ENCODE measurements at regions not wholly inside any gene's neighbourhood (a gene's known extent, or its start where the extent isn't known, plus 50 kb on each side); places are given as distances from the start of the nearest gene placed in this dataset.

GRCh38 chr5:26763215-26763614 lies 275.2 kb downstream of the CDH9 start:
- DNase-seq = no peak
- Histone ChIP-seq H3K4me1 (ENCODE audit: control insufficient read depth in 3 of 3, insufficient read depth in 2 of 3, low read depth in 1 of 3, low read length in 2 of 3) (no peaks in the 10 kb centered on the region), H3K27ac (ENCODE audit: low read depth in 1 of 3, low read length in 2 of 3) (no peak overlapping the region), H3K9me3 (ENCODE audit: control insufficient read depth in 2 of 2, insufficient read depth in 1 of 2, low read depth in 1 of 2, low read length in 1 of 2) (no peaks in the 10 kb centered on the region), H3K36me3 (ENCODE audit: control insufficient read depth in 3 of 3, insufficient read depth in 2 of 3, low read depth in 1 of 3, low read length in 3 of 3) (no peaks in the 10 kb centered on the region), H3K27me3 (ENCODE audit: control insufficient read depth in 3 of 3, insufficient read depth in 3 of 3, low read length in 3 of 3) (no peaks in the 10 kb centered on the region), H3K4me3 (ENCODE audit: low read depth in 1 of 3, low read length in 3 of 3) (no peak overlapping the region)
- 61 to 80% (median 76%) methylated on average over 3 of the region's 3 CpGs for WGBS, 3 donors
- no peak for FAIRE-seq

DNA sequence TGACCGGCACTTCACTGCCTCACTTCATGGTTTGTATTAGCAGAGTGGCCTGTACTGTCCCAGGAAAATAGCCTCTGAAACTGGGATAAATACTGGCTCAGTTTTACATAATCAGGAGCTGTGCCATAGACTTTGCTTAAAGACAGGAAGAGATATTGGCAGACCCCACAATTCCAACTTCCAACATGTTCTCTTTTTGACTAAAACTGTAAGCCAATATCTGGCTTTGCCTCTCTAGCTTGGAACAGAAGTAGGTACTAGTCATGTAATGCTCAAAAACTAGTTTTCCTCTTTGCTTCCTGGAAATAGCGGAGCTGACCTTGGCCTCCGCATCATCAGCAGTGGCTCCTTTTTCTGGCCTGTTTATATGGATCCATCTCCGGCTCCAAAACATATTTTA lies 276.9 kb downstream of the CDH9 start:
- whole genome bisulfite sequencing, 3 donors = 83 to 95% (median 86%) methylated on average over 4 of the region's 4 CpGs
- Histone ChIP-seq H3K4me1 (ENCODE audit: control insufficient read depth in 3 of 3, insufficient read depth in 2 of 3, low read depth in 1 of 3, low read length in 2 of 3) (no peaks in the 10 kb centered on the region), H3K27me3 (ENCODE audit: control insufficient read depth in 3 of 3, insufficient read depth in 3 of 3, low read length in 3 of 3) (no peaks in the 10 kb centered on the region), H3K4me3 (ENCODE audit: low read depth in 1 of 3, low read length in 3 of 3) (no peak overlapping the region), H3K9me3 (ENCODE audit: control insufficient read depth in 2 of 2, insufficient read depth in 1 of 2, low read depth in 1 of 2, low read length in 1 of 2) (no peaks in the 10 kb centered on the region), H3K27ac (ENCODE audit: low read depth in 1 of 3, low read length in 2 of 3) (no peak overlapping the region), H3K36me3 (ENCODE audit: control insufficient read depth in 3 of 3, insufficient read depth in 2 of 3, low read depth in 1 of 3, low read length in 3 of 3) (no peaks in the 10 kb centered on the region)
- no peak for FAIRE-seq
- no peak for DNase-seq

DNA sequence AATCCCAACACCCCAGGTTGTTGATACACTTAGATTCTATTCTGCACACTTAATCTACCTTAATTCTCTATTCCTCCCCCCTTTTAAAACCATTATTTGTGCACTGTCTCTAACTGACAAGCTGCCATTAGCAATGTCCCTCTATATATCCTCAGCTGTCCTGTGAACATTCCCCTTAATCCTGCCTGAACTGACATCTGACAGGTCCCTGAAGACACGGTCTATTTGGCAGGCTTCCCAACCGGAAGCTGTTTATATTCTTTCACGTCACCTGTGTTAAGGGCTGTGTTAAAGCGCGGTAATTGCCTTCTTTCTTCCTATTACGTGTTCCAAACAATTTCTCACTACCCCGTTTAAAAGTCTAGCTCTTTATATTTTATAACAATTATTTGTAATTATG lies 277.3 kb downstream of the CDH9 start:
- Histone ChIP-seq H3K36me3 (ENCODE audit: control insufficient read depth in 3 of 3, insufficient read depth in 2 of 3, low read depth in 1 of 3, low read length in 3 of 3) (no peaks in the 10 kb centered on the region), H3K4me1 (ENCODE audit: control insufficient read depth in 3 of 3, insufficient read depth in 2 of 3, low read depth in 1 of 3, low read length in 2 of 3) (no peaks in the 10 kb centered on the region), H3K27ac (ENCODE audit: low read depth in 1 of 3, low read length in 2 of 3) (no peak overlapping the region), H3K27me3 (ENCODE audit: control insufficient read depth in 3 of 3, insufficient read depth in 3 of 3, low read length in 3 of 3) (no peaks in the 10 kb centered on the region), H3K9me3 (ENCODE audit: control insufficient read depth in 2 of 2, insufficient read depth in 1 of 2, low read depth in 1 of 2, low read length in 1 of 2) (no peaks in the 10 kb centered on the region), H3K4me3 (ENCODE audit: low read depth in 1 of 3, low read length in 3 of 3) (no peak overlapping the region)
- DNase-seq (no peak), FAIRE-seq (no peak)
- 71 to 87% (median 78%) methylated on average over 7 of the region's 7 CpGs for WGBS, 3 donors

DNA sequence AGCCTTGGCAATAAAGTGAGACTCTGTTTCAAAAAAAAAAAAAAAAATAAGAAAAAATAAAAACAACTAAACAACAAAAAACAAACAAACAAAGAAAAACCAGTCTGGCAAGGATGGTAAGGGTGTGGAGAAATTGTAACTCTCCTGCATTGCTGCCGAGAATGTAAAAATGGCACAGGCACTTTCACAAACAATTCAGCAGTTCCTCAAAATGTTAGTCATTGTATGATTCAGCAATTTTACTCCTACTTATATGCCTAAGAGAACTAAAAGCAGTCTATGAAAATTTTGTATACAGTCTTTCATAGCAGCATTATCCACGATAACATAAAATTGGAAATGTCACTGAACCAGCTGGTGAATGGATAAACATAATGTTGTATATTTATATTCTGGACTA lies 280.4 kb downstream of the CDH9 start:
- Histone ChIP-seq H3K27me3 (ENCODE audit: control insufficient read depth in 3 of 3, insufficient read depth in 3 of 3, low read length in 3 of 3) (no peaks in the 10 kb centered on the region), H3K27ac (ENCODE audit: low read depth in 1 of 3, low read length in 2 of 3) (no peak overlapping the region), H3K9me3 (ENCODE audit: control insufficient read depth in 2 of 2, insufficient read depth in 1 of 2, low read depth in 1 of 2, low read length in 1 of 2) (no peaks in the 10 kb centered on the region), H3K4me1 (ENCODE audit: control insufficient read depth in 3 of 3, insufficient read depth in 2 of 3, low read depth in 1 of 3, low read length in 2 of 3) (no peaks in the 10 kb centered on the region), H3K36me3 (ENCODE audit: control insufficient read depth in 3 of 3, insufficient read depth in 2 of 3, low read depth in 1 of 3, low read length in 3 of 3) (no peaks in the 10 kb centered on the region), H3K4me3 (ENCODE audit: low read depth in 1 of 3, low read length in 3 of 3) (no peak overlapping the region)
- DNase-seq (no peak), FAIRE-seq (no peak)
- WGBS, 3 donors = 56 to 82% (median 69%) methylated on average over 2 of the region's 2 CpGs

- peaks cover 0 to 2% of the 10 kb centered on the region in 2 donors for H3K9me3 ChIP-seq (ENCODE audit: control insufficient read depth in 2 of 2, insufficient read depth in 1 of 2, low read depth in 1 of 2, low read length in 1 of 2)
- 26 to 41% (median 33%) methylated on average over 1 of the region's 1 CpG for WGBS, 3 donors
- H3K27me3 ChIP-seq (ENCODE audit: control insufficient read depth in 3 of 3, insufficient read depth in 3 of 3, low read length in 3 of 3) = no peaks in the 10 kb centered on the region
- no peaks in the 10 kb centered on the region for H3K4me1 ChIP-seq (ENCODE audit: control insufficient read depth in 3 of 3, insufficient read depth in 2 of 3, low read depth in 1 of 3, low read length in 2 of 3)
- H3K27ac ChIP-seq (ENCODE audit: low read depth in 1 of 3, low read length in 2 of 3) = no peak overlapping the region
- FAIRE-seq (no peak), DNase-seq (no peak)
- H3K36me3 ChIP-seq (ENCODE audit: control insufficient read depth in 3 of 3, insufficient read depth in 2 of 3, low read depth in 1 of 3, low read length in 3 of 3) = no peaks in the 10 kb centered on the region
- no peak overlapping the region for H3K4me3 ChIP-seq (ENCODE audit: low read depth in 1 of 3, low read length in 3 of 3)
Observed at GRCh38 chr5:26749829-26750228, 288.6 kb downstream of the CDH9 start.

DNA sequence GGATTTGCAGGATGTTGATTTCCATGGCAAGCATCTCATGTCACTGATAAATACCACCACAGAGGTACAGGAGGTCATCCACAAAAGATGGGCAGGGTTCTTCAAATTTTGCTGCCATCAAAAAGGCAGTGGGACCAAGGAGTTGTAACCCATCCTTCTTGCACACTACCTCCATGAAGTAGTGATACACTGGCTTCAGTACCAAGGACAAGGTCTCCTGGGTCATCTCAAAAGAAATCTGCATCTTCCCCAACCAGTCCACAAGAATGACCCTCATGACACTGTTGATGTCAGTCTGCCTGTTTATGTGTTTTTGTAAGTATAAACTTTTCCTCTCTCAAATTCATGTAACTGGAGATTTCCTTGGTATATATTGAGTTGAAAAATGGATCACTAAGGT lies 298.2 kb downstream of the CDH9 start:
- DNase-seq = no peak
- FAIRE-seq = no peak
- Histone ChIP-seq H3K36me3 (ENCODE audit: control insufficient read depth in 3 of 3, insufficient read depth in 2 of 3, low read depth in 1 of 3, low read length in 3 of 3) (no peaks in the 10 kb centered on the region), H3K4me3 (ENCODE audit: low read depth in 1 of 3, low read length in 3 of 3) (no peak overlapping the region), H3K9me3 (ENCODE audit: control insufficient read depth in 2 of 2, insufficient read depth in 1 of 2, low read depth in 1 of 2, low read length in 1 of 2) (no peaks in the 10 kb centered on the region), H3K27ac (ENCODE audit: low read depth in 1 of 3, low read length in 2 of 3) (no peak overlapping the region), H3K4me1 (ENCODE audit: control insufficient read depth in 3 of 3, insufficient read depth in 2 of 3, low read depth in 1 of 3, low read length in 2 of 3) (no peaks in the 10 kb centered on the region), H3K27me3 (ENCODE audit: control insufficient read depth in 3 of 3, insufficient read depth in 3 of 3, low read length in 3 of 3) (no peaks in the 10 kb centered on the region)

GRCh38 chr5:26737348-26738265 lies 300.8 kb downstream of the CDH9 start:
- Histone ChIP-seq H3K4me3 (ENCODE audit: low read depth in 1 of 3, low read length in 3 of 3) (no peak overlapping the region), H3K36me3 (ENCODE audit: control insufficient read depth in 3 of 3, insufficient read depth in 2 of 3, low read depth in 1 of 3, low read length in 3 of 3) (no peaks in the 10 kb centered on the region), H3K27me3 (ENCODE audit: control insufficient read depth in 3 of 3, insufficient read depth in 3 of 3, low read length in 3 of 3) (no peaks in the 10 kb centered on the region), H3K4me1 (ENCODE audit: control insufficient read depth in 3 of 3, insufficient read depth in 2 of 3, low read depth in 1 of 3, low read length in 2 of 3) (no peaks in the 10 kb centered on the region), H3K9me3 (ENCODE audit: control insufficient read depth in 2 of 2, insufficient read depth in 1 of 2, low read depth in 1 of 2, low read length in 1 of 2) (no peaks in the 10 kb centered on the region), H3K27ac (ENCODE audit: low read depth in 1 of 3, low read length in 2 of 3) (no peak overlapping the region)
- FAIRE-seq (no peak), DNase-seq (no peak)
- 45 to 78% (median 60%) methylated on average over 1 of the region's 1 CpG for WGBS, 3 donors

GRCh38 chr5:26727916-26728315 lies 310.5 kb downstream of the CDH9 start:
- no peaks in the 10 kb centered on the region for H3K9me3 ChIP-seq (ENCODE audit: control insufficient read depth in 2 of 2, insufficient read depth in 1 of 2, low read depth in 1 of 2, low read length in 1 of 2)
- no peaks in the 10 kb centered on the region for H3K27me3 ChIP-seq (ENCODE audit: control insufficient read depth in 3 of 3, insufficient read depth in 3 of 3, low read length in 3 of 3)
- no peak overlapping the region for H3K4me3 ChIP-seq (ENCODE audit: low read depth in 1 of 3, low read length in 3 of 3)
- H3K4me1 ChIP-seq (ENCODE audit: control insufficient read depth in 3 of 3, insufficient read depth in 2 of 3, low read depth in 1 of 3, low read length in 2 of 3) = no peaks in the 10 kb centered on the region
- H3K36me3 ChIP-seq (ENCODE audit: control insufficient read depth in 3 of 3, insufficient read depth in 2 of 3, low read depth in 1 of 3, low read length in 3 of 3) = no peaks in the 10 kb centered on the region
- DNase-seq (no peak), FAIRE-seq (no peak)
- WGBS, 3 donors = 66 to 83% (median 72%) methylated on average over 3 of the region's 3 CpGs
- H3K27ac ChIP-seq (ENCODE audit: low read depth in 1 of 3, low read length in 2 of 3) = no peak overlapping the region

- no peak for FAIRE-seq
Observed at GRCh38 chr5:26719803-26720202, 318.6 kb downstream of the CDH9 start.

More at GRCh38 chr5:26719803-26720202, 318.6 kb downstream of the CDH9 start:
- no peak for DNase-seq
- Histone ChIP-seq H3K9me3 (ENCODE audit: control insufficient read depth in 2 of 2, insufficient read depth in 1 of 2, low read depth in 1 of 2, low read length in 1 of 2) (no peaks in the 10 kb centered on the region), H3K27me3 (ENCODE audit: control insufficient read depth in 3 of 3, insufficient read depth in 3 of 3, low read length in 3 of 3) (no peaks in the 10 kb centered on the region), H3K4me1 (ENCODE audit: control insufficient read depth in 3 of 3, insufficient read depth in 2 of 3, low read depth in 1 of 3, low read length in 2 of 3) (no peaks in the 10 kb centered on the region), H3K36me3 (ENCODE audit: control insufficient read depth in 3 of 3, insufficient read depth in 2 of 3, low read depth in 1 of 3, low read length in 3 of 3) (no peaks in the 10 kb centered on the region), H3K27ac (ENCODE audit: low read depth in 1 of 3, low read length in 2 of 3) (no peak overlapping the region), H3K4me3 (ENCODE audit: low read depth in 1 of 3, low read length in 3 of 3) (no peak overlapping the region)

Data from small intestine (tissue), 7 donors.